Retina (tissue), 1 donor: ENCODE measurements at regions not wholly inside any gene's neighbourhood (a gene's known extent, or its start where the extent isn't known, plus 50 kb on each side); places are given as distances from the start of the nearest gene placed in this dataset.
A peak's percentile ranks its signal among the peaks of the same experiment; 100 is the strongest.

Experiments used
- DNase-seq: peaks from one replicate; pipeline ENCODE4 v3.0.0-alpha.2; 2016

DNA sequence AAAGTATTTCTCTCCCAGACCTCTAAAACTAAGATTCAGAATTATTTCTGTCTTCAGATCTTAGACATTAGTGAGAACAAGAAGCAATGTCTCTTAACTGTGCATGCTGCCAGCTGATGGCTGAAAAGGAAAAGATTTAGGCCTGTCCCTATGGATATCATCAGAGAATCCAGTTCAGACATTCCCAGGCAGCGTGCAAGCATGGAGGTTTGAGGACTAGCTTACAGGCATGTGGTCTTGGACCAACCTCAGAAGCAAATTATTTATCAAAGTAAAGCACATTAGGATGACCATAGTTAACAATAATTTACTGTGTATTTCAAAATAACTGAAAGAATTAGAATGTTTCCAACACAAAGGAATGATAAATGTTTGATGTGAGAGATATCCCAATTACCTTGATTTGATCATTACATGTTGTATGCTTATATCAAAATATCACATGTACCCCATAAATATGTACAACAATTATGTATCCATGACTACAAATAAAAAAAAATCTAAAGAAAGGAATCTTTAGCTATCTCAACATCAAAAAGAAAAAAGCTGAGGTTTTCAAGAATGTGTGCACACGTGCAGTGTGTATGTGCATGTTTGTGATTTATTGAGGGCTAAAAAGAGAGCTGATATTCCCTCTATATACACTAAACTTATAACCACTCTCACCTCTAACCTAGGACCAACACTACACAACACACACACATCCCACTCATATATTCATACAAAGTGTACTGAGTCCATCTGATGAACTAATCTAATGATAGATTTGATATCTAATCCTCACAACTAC lies 108.9 kb upstream of the THBS1 start:
- no peak for DNase-seq

- DNase-seq = peak; percentile 34
These were observed 108.1 kb upstream of the THBS1 start for GRCh38 chr15:39472621-39473297.

DNA sequence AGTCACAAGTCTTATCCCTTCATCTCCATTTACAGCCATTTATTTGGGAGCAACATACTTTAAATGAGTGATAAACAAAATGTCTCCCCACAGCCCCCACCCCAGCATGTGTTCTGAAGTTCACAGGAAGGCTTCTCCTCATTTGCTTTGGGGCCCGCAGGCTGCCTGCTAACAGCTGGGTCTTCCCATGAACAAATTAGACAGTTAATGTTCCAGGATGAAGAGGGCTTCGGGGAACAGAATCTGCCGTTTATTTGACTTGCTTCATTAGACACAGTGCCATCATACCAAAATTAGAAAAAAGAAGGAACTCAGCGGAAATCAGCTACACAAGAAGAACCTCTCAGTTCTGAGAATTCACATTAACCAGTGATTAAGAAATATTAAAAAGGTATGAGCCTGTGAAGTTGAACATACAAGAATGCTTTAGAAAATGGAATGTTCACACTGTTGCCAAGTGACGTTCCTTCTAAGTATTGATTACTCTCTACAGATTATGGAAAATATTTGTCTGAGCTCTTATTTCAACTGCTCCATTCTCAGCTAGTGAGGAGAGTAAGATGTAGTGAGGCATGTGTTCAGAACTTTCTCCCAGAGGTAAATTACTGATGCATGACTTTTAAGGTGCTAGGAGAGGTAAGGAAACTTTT lies 107.5 kb upstream of the THBS1 start:
- no peak for DNase-seq

DNA sequence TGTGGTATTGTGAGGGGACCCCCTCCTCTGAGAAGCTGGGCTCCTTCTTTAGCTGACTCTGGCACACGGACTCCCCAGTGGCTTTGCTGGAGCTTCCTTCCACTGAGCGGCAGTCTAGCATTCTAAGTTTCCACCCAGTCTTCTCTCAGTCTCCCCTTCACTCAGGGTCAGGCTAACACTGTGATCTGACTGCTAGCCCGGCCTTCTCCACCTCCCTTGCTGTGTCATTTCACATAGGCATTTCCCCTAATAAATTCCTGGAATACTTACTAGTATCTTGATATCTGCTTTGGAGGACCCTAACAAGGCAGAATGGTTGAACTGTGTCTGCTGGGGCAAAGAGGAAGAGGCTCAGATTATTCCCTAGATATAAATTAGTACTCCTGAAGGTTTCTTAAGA lies 106.2 kb upstream of the THBS1 start:
- no peak for DNase-seq

DNA sequence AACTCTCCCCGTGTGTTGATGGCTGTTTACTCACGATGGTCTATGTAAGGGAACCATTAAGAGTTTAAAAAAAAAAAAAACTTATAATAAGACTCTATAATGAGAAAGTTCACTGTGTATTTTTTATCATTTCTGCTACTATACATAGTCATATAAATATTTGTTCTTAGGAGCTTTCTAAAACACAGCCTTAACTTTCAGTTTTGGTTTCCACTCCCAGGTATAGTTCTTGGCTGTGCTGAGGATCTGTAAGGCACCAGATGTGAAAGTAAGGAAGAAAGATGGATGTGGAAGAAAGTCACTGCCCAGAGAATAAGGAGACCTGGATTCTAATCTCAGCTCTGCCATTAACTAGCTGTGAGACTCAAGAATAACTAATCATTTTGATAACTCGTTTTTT lies 101.9 kb upstream of the THBS1 start:
- DNase-seq = no peak

GRCh38 chr15:39479911-39480310 lies 101.0 kb upstream of the THBS1 start:
- no peak for DNase-seq

DNA sequence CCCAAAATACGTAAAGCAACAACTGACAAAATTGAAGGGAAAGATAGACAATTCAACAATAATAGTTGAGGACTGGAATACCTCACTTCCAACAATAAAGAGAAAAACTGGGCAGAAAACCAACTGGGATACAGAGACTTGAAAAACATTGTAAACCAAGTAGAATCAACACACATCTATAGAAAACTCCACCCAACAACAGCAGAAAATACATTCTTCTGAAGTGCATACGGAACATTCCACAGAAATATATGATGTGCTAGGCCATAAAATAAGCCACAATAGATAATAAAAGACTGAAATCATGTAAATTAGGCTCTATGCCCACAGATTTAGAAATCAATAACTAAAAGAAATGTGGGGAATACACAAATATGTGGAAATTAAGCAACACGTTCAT lies 98.4 kb upstream of the THBS1 start:
- DNase-seq = no peak

DNA sequence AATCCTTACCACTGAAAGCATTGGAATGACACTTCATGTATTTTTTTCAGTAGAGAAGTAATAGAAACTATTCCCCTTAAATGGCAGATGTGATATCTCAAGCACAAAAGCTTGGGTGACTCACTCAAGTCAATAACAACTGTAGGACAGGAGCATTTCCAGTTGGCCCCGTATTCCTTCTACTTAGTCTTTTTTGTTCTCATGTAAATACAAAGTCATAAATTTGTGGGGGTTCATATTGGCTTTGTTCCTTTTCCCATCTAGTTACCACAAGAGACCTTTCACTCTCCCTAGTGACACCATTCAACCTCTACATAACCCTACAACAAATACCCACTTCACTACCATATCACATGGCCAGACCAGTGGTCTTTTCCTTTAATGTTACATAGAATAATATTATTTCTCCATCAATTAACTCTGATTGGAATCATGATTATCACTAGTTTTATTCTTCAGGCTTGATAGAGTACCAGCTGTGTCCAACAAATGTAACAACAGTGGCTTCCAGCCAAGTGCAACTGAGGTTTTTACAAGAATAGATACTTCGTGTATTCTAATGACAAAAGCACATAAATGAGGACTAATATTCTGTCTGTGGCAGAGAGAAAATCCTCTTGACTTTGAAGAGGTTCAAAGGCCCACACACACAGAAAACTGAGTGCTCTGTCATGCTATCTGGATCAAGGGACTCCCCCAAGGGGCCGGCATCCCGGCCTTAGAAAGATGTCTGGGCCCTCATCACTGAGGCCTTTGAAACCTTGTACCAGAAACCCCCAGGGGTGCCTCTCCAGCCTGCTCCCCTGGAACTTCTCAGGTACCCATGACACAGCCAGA lies 94.0 kb upstream of the THBS1 start:
- DNase-seq = no peak

GRCh38 chr15:39487458-39487735 lies 93.5 kb upstream of the THBS1 start:
- no peak for DNase-seq

DNA sequence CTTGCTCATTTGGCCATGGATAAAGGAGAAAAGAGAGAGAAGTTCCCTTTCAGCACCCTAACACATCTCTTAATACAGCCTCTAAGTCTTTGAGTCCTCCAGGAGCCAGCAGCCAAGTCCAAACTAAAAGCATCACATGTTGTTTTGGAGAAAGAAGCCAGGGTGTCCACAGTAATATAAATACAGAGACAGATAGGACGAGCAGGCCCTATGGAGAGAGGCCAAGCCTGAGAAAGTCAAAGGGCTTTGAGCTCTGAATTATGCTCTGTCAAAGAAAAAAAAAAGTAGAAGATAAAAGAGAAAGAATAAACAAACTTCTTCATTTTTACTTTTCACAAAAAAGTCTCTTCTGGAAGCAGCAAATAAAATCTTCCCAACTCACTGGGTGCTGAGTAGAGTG lies 92.4 kb upstream of the THBS1 start:
- no peak for DNase-seq

GRCh38 chr15:39488961-39489360 lies 91.9 kb upstream of the THBS1 start:
- no peak for DNase-seq

DNA sequence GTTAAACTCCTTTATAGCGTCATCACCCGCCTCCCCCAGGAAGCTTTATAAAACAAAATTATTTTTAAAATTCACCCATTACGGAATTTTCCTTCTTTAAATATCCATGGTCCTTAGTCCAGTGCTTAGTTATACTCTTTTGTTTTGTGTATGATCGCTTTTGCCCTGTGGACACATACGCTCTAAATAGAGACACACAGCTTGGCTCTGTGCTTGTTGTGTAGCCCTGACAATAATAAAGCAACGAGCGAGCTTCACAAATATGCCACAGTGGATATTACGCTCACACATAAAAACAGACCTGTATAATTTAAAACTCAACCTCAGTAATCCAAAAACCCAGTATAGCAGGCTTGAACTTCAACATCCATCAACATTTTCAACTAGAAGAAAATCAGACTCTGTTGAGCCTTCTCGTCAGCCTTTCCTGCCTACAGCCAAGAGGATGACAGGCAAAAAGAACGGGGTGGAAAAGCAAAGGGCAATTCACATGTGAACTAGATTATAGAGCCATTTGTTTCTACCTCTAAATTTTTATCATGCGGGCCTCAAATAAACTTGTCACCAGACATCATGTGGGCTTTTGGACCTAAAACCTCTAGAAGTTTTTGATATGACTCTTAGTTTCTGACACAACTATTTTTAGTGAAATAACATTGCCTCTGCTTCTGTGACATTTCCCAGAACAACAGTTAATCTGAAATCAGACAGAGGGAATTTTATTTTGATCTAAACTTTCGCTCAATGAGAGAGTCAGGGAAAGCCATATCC lies 89.6 kb upstream of the THBS1 start:
- DNase-seq = no peak

GRCh38 chr15:39491886-39492490 lies 88.9 kb upstream of the THBS1 start:
- no peak for DNase-seq

DNA sequence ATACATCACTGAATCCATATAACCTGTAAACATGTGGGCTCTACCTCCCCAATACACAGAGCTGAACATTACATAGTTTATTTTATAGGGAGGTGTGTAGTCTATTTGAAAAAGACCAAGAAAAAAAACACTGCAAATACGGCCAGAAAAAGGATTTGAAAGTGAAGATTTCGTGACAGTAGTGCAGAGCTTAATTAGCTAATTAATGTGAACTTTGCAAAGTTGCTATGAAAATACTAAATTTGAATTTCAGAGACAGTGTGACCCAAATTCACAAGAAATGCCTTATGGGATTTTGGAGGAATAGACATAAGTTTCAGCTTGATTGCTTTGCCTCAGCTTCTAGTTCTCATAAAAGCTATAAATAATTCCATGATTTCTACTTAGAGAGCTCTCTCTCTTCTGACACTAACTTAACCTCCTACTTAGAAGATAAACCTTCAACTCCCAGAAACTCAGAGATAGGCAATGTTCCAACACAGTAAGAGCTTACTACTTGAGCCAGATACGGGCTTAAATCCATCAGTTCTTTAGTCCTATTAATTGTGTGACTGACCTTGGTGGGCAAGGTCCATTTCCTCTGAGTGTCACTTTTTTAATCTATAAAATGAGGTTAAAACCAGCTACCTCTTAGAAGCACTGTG lies 87.3 kb upstream of the THBS1 start:
- no peak for DNase-seq

GRCh38 chr15:39494462-39494861 lies 86.4 kb upstream of the THBS1 start:
- no peak for DNase-seq

GRCh38 chr15:39495871-39496840 lies 84.7 kb upstream of the THBS1 start:
- no peak for DNase-seq

DNA sequence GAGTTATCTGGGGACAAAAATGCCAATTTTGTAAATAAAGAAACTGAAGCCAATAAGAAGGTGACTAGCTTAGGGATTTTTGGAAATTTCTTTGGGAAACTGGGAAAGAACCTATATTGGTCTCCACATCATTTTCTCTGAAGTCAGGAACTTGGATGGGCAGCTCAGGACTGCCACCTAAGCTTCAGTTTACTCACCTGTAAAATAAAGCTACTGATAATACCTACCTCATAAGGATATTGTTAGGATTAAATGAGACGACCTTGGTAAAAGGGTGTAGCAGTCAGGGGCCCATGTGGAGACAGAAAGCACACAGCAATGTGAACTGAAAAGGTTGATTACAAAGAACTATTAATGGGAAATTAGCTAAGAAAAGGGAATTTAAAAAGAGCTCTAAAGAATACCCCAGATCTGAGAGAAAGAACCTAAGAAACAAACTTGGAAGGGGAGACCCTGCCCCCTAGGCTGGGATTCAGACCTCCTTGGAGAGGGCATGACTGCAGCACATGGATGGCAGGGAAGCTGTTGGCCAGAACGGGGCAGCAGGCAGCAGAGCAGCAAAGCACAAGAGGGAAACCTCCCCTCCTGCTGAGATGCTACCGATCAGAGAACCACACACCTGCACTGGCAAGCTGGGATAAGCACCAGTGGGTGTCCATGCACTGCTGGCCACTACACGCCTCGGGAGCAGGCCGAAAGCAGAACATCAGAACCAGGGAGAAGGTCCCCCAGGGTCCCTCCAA lies 83.7 kb upstream of the THBS1 start:
- no peak for DNase-seq

DNA sequence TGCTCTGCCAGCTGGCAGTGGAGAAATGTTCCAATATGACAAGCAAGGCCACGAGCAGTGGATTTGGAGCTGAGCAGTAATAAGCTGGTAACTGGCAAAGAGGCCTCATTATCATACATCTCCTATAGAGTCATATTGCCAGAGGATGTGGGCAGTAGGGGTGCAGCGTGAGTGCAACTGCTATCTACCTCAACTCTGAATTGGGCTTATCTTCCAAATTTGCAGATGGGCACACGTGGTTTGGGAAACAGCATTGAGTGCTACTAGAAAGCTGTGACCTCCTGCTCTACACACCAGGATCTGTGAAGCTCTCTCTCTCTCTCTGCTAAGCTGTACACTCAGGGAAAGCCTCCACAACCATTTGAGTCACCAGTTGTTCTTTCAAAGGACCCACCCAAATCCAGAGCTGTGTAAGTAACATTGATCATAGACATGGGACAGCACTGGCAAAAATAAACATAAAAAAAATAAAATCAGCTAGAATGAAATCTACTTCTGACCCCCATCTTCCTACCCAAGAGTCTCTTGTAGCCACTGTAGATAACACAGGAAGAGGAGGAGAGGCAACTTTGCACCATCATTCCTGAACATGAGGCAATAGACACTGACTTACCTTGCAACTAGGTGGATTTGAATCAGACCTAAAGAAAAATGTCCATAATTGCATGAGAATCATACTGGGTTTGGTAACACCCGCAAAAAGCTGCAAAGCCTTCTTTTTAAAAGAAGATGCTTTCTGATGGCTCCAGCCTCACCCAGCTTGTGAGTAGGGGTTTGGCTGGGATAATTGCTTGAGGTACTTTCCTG lies 82.9 kb upstream of the THBS1 start:
- DNase-seq = no peak

GRCh38 chr15:39498629-39499028 lies 82.2 kb upstream of the THBS1 start:
- no peak for DNase-seq
